ENCODE measurements at regions not wholly inside any gene's neighbourhood (a gene's known extent, or its start where the extent isn't known, plus 50 kb on each side); places are given as distances from the start of the nearest gene placed in this dataset.

- TF ChIP-seq CTCF (IDR thresholded peaks at IDR 0.05) (no peak), EP300 (IDR thresholded peaks at IDR 0.05; ENCODE audit: low read depth) (no peak), POLR2AphosphoS5 (IDR thresholded peaks at IDR 0.05) (no peak), POLR2A (IDR thresholded peaks at IDR 0.05) (no peak)
Observed at GRCh38 chr17:11002417-11002816, 164.5 kb upstream of the PIRT start.

Data from transverse colon (tissue), 4 donors.